Liver (tissue), 8 donors: ENCODE measurements at regions not wholly inside any gene's neighbourhood (a gene's known extent, or its start where the extent isn't known, plus 50 kb on each side); places are given as distances from the start of the nearest gene placed in this dataset.

ENCODE experiments used
- DNase-seq: peaks from one replicate; pipeline ENCODE4 v3.0.0-alpha.2; 2017; ENCODE audit warnings: low spot score
- H3K27ac ChIP-seq, 2 donors: one replicate each; pipeline ENCODE4 v1.7.0; 2013; ENCODE audit warnings: inconsistent platforms in 2 of 2, low read length in 2 of 2, control low read depth in 1 of 2, low read depth in 1 of 2, mild to moderate bottlenecking in 1 of 2
- H3K27me3 ChIP-seq, 4 donors: one replicate each; pipeline versions ENCODE4 v1.6.1 to v1.7.0; 2013; ENCODE audit warnings: low read length in 3 of 4, inconsistent platforms in 1 of 4, mild to moderate bottlenecking in 1 of 4, moderate library complexity in 1 of 4; ENCODE audit not compliant: control insufficient read depth in 4 of 4, insufficient read depth in 4 of 4
- H3K36me3 ChIP-seq, 4 donors: one replicate each; pipeline versions ENCODE4 v1.6.1 to v1.7.0; 2013; ENCODE audit warnings: low read length in 3 of 4, mild to moderate bottlenecking in 3 of 4, low read depth in 1 of 4, moderate library complexity in 1 of 4; ENCODE audit not compliant: control insufficient read depth in 4 of 4, insufficient read depth in 3 of 4
- H3K4me1 ChIP-seq, 4 donors: one replicate each; pipeline versions ENCODE4 v1.6.1 to v1.7.0; 2013; ENCODE audit warnings: low read length in 3 of 4, mild to moderate bottlenecking in 3 of 4, moderate library complexity in 1 of 4; ENCODE audit not compliant: control insufficient read depth in 4 of 4, insufficient read depth in 4 of 4
- H3K4me3 ChIP-seq, 3 donors: one replicate each; pipeline versions ENCODE4 v1.6.1 to v1.7.0; 2013; ENCODE audit warnings: low read length in 3 of 3, control low read depth in 1 of 3, low read depth in 1 of 3, mild to moderate bottlenecking in 1 of 3
- H3K9ac ChIP-seq, 2 donors: one replicate each; pipeline ENCODE4 v1.7.0; 2013; ENCODE audit warnings: low read length in 2 of 2, mild to moderate bottlenecking in 2 of 2, moderate library complexity in 2 of 2, control low read depth in 1 of 2, low read depth in 1 of 2
- H3K9me3 ChIP-seq, 4 donors: one replicate each; pipeline versions ENCODE4 v1.6.1 to v1.7.0; 2013; ENCODE audit warnings: low read length in 3 of 4; ENCODE audit not compliant: control insufficient read depth in 4 of 4
- EGR1 ChIP-seq, 2 donors: IDR thresholded peaks; 2 replicates each; pipeline ENCODE4 v1.6.1; 2016 to 2018; ENCODE audit warnings: antibody characterized with exemption in 2 of 2, low read depth in 2 of 2
- FOXA1 ChIP-seq: IDR thresholded peaks from 2 replicates; pipeline ENCODE4 v1.6.1; 2016; ENCODE audit warnings: antibody characterized with exemption
- FOXA2 ChIP-seq: IDR thresholded peaks from 2 replicates; pipeline ENCODE4 v1.6.1; 2016; ENCODE audit warnings: antibody characterized with exemption
- GABPA ChIP-seq, 2 donors: IDR thresholded peaks in 1 of 2; conservative IDR thresholded peaks in 1 of 2; 2 replicates each; pipeline ENCODE4 v1.6.1; 2016; ENCODE audit warnings: antibody characterized with exemption in 2 of 2, mild to moderate bottlenecking in 1 of 2, moderate library complexity in 1 of 2
- HNF4A ChIP-seq, 2 donors: conservative IDR thresholded peaks; 2 replicates each; pipeline ENCODE4 v1.6.1; 2016; ENCODE audit warnings: antibody characterized with exemption in 2 of 2, mild to moderate bottlenecking in 2 of 2
- HNF4G ChIP-seq: IDR thresholded peaks from 2 replicates; pipeline ENCODE4 v1.6.1; 2016; ENCODE audit warnings: antibody characterized with exemption
- JUND ChIP-seq, 2 donors: IDR thresholded peaks; 2 replicates each; pipeline ENCODE4 v1.6.1; 2016; ENCODE audit warnings: antibody characterized with exemption in 2 of 2
- NR2F2 ChIP-seq: IDR thresholded peaks from 2 replicates; pipeline ENCODE4 v1.6.1; 2016; ENCODE audit warnings: antibody characterized with exemption
- RAD21 ChIP-seq, 2 donors: IDR thresholded peaks; 2 replicates each; pipeline ENCODE4 v1.6.1; 2016; ENCODE audit warnings: antibody characterized with exemption in 2 of 2, mild to moderate bottlenecking in 2 of 2
- RXRA ChIP-seq, 2 donors: IDR thresholded peaks; 2 replicates each; pipeline ENCODE4 v1.6.1; 2017 to 2018; ENCODE audit warnings: antibody characterized with exemption in 2 of 2, mild to moderate bottlenecking in 1 of 2
- SP1 ChIP-seq: IDR thresholded peaks from 2 replicates; pipeline ENCODE4 v1.6.1; 2018; ENCODE audit warnings: antibody characterized with exemption, mild to moderate bottlenecking
- TAF1 ChIP-seq: conservative IDR thresholded peaks from 2 replicates; pipeline ENCODE4 v1.6.1; 2016; ENCODE audit warnings: antibody characterized with exemption, mild to moderate bottlenecking
- YY1 ChIP-seq: IDR thresholded peaks from 2 replicates; pipeline ENCODE4 v1.6.1; 2016; ENCODE audit warnings: antibody characterized with exemption, mild to moderate bottlenecking
- WGBS: extraction: QIAGEN DNeasy Blood & Tissue Kit; methylation state at CpG from one replicate; pipeline ENCODE4 v1.1.7; 2013; 5-methylcytosine and 5-hydroxymethylcytosine counted together
- TF ChIP-seq, protein P1 (sequence below): IDR thresholded peaks from 2 replicates; pipeline ENCODE4 v1.6.1; 2016; ENCODE audit warnings: antibody characterized with exemption
- TF ChIP-seq, protein P2 (sequence below): fragments of 150-350 bp; IDR thresholded peaks from 2 replicates; pipeline ENCODE4 v1.5.1; 2017; ENCODE audit warnings: improper control_type of control experiment, low read depth, low read length; ENCODE audit not compliant: missing input control
- TF ChIP-seq, protein P3 (sequence below): IDR thresholded peaks from 2 replicates; pipeline ENCODE4 v1.6.1; 2016; ENCODE audit warnings: antibody characterized with exemption, mild to moderate bottlenecking
- TF ChIP-seq, protein P4 (sequence below): IDR thresholded peaks from 2 replicates; pipeline ENCODE4 v1.6.1; 2016; ENCODE audit warnings: antibody characterized with exemption
- TF ChIP-seq, protein P5 (sequence below): IDR thresholded peaks from 2 replicates; pipeline ENCODE4 v1.6.1; 2016; ENCODE audit warnings: antibody characterized with exemption
- donor health status: healthy.
- donor health status: healthy.
- donor health status: healthy.
- donor health status: healthy.
- donor health status: healthy.

DNA sequence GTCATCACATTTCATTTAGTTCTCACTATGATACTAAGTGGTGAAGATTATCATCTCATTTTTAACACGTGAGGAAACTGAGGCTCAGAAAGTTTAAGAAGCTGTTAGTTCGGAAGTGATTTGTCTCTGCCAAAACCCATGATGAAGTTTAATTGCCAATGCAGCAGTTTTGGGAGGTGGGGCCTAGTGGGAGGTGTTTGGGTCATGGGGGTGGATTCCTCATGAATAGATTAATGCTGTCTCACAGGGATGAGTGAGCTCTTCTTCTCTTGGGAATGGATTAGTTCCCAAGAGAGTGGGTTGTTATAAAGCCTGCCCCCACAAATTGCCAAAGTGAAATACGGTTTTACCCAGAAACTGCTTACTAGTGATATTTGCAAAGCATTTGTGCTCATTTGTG lies 91.5 kb upstream of the IGF1 start:
- Histone ChIP-seq H3K9me3 (no peaks in the 10 kb centered on the region), H3K4me1 (no peaks in the 10 kb centered on the region), H3K36me3 (no peaks in the 10 kb centered on the region), H3K4me3 (no peak overlapping the region), H3K9ac (no peak overlapping the region), H3K27me3 (no peaks in the 10 kb centered on the region), H3K27ac (no peak overlapping the region)
- DNase-seq, result no peak
- WGBS, result 86% methylated on average over 3 of the region's 3 CpGs
- no peak for TF ChIP-seq RAD21 (IDR thresholded peaks at IDR 0.05)
- no peak for TF ChIP-seq FOXA2
- TF ChIP-seq, protein P1, sequence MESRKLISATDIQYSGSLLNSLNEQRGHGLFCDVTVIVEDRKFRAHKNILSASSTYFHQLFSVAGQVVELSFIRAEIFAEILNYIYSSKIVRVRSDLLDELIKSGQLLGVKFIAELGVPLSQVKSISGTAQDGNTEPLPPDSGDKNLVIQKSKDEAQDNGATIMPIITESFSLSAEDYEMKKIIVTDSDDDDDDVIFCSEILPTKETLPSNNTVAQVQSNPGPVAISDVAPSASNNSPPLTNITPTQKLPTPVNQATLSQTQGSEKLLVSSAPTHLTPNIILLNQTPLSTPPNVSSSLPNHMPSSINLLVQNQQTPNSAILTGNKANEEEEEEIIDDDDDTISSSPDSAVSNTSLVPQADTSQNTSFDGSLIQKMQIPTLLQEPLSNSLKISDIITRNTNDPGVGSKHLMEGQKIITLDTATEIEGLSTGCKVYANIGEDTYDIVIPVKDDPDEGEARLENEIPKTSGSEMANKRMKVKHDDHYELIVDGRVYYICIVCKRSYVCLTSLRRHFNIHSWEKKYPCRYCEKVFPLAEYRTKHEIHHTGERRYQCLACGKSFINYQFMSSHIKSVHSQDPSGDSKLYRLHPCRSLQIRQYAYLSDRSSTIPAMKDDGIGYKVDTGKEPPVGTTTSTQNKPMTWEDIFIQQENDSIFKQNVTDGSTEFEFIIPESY, result no peak
- TF ChIP-seq, protein P2, sequence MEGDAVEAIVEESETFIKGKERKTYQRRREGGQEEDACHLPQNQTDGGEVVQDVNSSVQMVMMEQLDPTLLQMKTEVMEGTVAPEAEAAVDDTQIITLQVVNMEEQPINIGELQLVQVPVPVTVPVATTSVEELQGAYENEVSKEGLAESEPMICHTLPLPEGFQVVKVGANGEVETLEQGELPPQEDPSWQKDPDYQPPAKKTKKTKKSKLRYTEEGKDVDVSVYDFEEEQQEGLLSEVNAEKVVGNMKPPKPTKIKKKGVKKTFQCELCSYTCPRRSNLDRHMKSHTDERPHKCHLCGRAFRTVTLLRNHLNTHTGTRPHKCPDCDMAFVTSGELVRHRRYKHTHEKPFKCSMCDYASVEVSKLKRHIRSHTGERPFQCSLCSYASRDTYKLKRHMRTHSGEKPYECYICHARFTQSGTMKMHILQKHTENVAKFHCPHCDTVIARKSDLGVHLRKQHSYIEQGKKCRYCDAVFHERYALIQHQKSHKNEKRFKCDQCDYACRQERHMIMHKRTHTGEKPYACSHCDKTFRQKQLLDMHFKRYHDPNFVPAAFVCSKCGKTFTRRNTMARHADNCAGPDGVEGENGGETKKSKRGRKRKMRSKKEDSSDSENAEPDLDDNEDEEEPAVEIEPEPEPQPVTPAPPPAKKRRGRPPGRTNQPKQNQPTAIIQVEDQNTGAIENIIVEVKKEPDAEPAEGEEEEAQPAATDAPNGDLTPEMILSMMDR, result no peak
- TF ChIP-seq, protein P3, sequence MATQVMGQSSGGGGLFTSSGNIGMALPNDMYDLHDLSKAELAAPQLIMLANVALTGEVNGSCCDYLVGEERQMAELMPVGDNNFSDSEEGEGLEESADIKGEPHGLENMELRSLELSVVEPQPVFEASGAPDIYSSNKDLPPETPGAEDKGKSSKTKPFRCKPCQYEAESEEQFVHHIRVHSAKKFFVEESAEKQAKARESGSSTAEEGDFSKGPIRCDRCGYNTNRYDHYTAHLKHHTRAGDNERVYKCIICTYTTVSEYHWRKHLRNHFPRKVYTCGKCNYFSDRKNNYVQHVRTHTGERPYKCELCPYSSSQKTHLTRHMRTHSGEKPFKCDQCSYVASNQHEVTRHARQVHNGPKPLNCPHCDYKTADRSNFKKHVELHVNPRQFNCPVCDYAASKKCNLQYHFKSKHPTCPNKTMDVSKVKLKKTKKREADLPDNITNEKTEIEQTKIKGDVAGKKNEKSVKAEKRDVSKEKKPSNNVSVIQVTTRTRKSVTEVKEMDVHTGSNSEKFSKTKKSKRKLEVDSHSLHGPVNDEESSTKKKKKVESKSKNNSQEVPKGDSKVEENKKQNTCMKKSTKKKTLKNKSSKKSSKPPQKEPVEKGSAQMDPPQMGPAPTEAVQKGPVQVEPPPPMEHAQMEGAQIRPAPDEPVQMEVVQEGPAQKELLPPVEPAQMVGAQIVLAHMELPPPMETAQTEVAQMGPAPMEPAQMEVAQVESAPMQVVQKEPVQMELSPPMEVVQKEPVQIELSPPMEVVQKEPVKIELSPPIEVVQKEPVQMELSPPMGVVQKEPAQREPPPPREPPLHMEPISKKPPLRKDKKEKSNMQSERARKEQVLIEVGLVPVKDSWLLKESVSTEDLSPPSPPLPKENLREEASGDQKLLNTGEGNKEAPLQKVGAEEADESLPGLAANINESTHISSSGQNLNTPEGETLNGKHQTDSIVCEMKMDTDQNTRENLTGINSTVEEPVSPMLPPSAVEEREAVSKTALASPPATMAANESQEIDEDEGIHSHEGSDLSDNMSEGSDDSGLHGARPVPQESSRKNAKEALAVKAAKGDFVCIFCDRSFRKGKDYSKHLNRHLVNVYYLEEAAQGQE, result no peak
- TF ChIP-seq RXRA (IDR thresholded peaks at IDR 0.05), result no peak
- TF ChIP-seq, protein P4, sequence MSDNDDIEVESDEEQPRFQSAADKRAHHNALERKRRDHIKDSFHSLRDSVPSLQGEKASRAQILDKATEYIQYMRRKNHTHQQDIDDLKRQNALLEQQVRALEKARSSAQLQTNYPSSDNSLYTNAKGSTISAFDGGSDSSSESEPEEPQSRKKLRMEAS, result no peak
- no peak for TF ChIP-seq GABPA (IDR thresholded peaks at IDR 0.05 in 1 of 2, conservative IDR thresholded peaks at IDR 0.05 in 1 of 2)
- no peak for TF ChIP-seq YY1
- TF ChIP-seq FOXA1, result no peak
- TF ChIP-seq, protein P5, sequence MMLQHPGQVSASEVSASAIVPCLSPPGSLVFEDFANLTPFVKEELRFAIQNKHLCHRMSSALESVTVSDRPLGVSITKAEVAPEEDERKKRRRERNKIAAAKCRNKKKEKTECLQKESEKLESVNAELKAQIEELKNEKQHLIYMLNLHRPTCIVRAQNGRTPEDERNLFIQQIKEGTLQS, result no peak
- no peak for TF ChIP-seq JUND (IDR thresholded peaks at IDR 0.05)
- no peak for TF ChIP-seq TAF1
- TF ChIP-seq HNF4G, result no peak
- TF ChIP-seq EGR1 (IDR thresholded peaks at IDR 0.05; ENCODE audit: low read depth in 2 of 2), result no peak
- no peak for TF ChIP-seq HNF4A (conservative IDR thresholded peaks at IDR 0.05)
- no peak for TF ChIP-seq NR2F2

DNA sequence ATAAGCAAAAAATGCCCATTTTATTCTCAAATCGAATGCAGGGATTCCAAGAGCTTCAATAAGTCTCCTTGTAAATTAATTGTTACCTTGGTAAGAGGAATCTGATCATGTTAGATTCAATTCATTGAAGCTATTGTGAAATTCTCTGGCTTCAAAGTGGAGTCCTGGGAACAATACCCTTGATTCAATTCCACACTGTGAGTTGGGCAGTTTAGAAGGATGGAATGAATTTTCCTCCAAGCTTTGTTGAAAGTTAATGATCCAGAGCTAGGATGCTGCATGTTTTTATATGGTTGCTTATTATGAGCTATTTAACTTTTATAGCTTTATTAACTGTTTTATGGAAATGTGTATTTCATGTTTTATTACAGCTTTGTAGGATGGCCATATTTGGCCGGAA lies 89.9 kb upstream of the IGF1 start:
- 82% methylated on average over 2 of the region's 2 CpGs for WGBS
- peaks cover 0 to 3% (median 0%) of the 10 kb centered on the region in 4 donors for H3K9me3 ChIP-seq
- no peak overlapping the region for H3K27ac ChIP-seq
- no peaks in the 10 kb centered on the region for H3K36me3 ChIP-seq
- H3K4me3 ChIP-seq, result no peak overlapping the region
- no peaks in the 10 kb centered on the region for H3K4me1 ChIP-seq
- H3K9ac ChIP-seq, result no peak overlapping the region
- no peaks in the 10 kb centered on the region for H3K27me3 ChIP-seq
- no peak for DNase-seq
- no peak for TF ChIP-seq HNF4A (conservative IDR thresholded peaks at IDR 0.05)
- TF ChIP-seq YY1, result no peak
- TF ChIP-seq RAD21 (IDR thresholded peaks at IDR 0.05), result no peak
- TF ChIP-seq, protein P3, result no peak
- no peak for TF ChIP-seq FOXA1
- TF ChIP-seq GABPA (IDR thresholded peaks at IDR 0.05 in 1 of 2, conservative IDR thresholded peaks at IDR 0.05 in 1 of 2), result no peak
- no peak for TF ChIP-seq SP1
- TF ChIP-seq, protein P2, result no peak
- no peak for TF ChIP-seq TAF1
- TF ChIP-seq, protein P4, result no peak
